Skin epidermis (tissue), 12 donors: ENCODE measurements at regions not wholly inside any gene's neighbourhood (a gene's known extent, or its start where the extent isn't known, plus 50 kb on each side); places are given as distances from the start of the nearest gene placed in this dataset.
"Not testable (repeated sequence)": the region's sequence is repeated elsewhere in the genome, so short reads cannot be mapped to it uniquely, and the experiment has no call there.

ENCODE experiments used
- H3K27ac ChIP-seq, 21 experiments: fragments of 200-600 bp; sonication (generic) in 11 of 21; one replicate each; pipeline ENCODE4 v1.5.0; 2020; ENCODE audit warnings: mild to moderate bottlenecking in 3 of 21, inconsistent platforms in 2 of 21, moderate library complexity in 2 of 21
- H3K4me3 ChIP-seq, 7 experiments: fragments of 200-600 bp; sonication (generic) in 2 of 7; one replicate each; pipeline ENCODE4 v1.5.0; 2020; ENCODE audit warnings: inconsistent platforms in 2 of 7, mild to moderate bottlenecking in 2 of 7, moderate library complexity in 1 of 7

DNA sequence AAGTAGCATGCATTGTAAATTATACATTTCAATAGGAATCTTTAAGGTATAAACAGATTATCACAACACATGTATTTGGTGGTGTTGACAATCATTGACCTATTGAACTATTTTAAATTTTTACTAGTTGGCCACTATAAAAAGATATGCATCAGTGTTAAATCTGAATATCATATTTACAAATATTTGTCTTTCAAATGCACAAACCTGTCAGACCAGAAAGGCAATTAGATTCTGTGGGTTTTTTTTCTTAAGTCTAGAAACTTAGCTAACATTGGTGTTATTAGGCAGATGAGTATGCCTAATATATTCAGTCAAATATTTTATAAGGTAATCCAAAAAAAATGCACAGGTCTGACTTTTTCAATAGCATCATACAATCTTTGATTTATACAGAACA, 241.4 kb upstream of the DGKB start:
- H3K4me3 ChIP-seq = no peak overlapping the region
- no peak overlapping the region for H3K27ac ChIP-seq

DNA sequence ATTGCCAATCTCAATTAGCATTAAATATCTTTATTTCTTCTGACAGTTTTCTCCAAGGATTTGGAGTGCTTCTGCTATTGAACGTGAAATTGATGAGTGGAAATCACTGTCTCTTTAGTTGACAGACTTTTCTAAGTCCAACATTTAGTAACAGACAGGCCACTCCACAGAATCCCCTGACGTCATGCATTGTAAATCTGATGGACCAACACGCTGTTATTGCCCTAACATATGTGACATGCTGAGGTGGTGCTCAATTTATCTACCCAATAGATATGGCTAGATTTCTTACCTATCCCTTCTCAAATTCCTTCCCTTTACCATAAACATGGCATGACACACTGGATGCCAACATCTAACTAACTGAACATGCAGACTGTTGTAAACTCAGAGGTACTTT, 240.6 kb upstream of the DGKB start:
- Histone ChIP-seq H3K4me3 (no peak overlapping the region), H3K27ac (no peak overlapping the region)

- H3K4me3 ChIP-seq = no peak overlapping the region
Measured at GRCh38 chr7:15140431-15140830, 237.9 kb upstream of the DGKB start.

GRCh38 chr7:15131661-15132060, 229.1 kb upstream of the DGKB start:
- H3K27ac ChIP-seq = no peak overlapping the region

More at GRCh38 chr7:15140431-15140830, 237.9 kb upstream of the DGKB start:
- no peak overlapping the region for H3K27ac ChIP-seq

GRCh38 chr7:15130666-15131541, 228.4 kb upstream of the DGKB start:
- H3K27ac ChIP-seq = no peak overlapping the region
- H3K4me3 ChIP-seq = no peak overlapping the region

More at GRCh38 chr7:15131661-15132060, 229.1 kb upstream of the DGKB start:
- no peak overlapping the region for H3K4me3 ChIP-seq

DNA sequence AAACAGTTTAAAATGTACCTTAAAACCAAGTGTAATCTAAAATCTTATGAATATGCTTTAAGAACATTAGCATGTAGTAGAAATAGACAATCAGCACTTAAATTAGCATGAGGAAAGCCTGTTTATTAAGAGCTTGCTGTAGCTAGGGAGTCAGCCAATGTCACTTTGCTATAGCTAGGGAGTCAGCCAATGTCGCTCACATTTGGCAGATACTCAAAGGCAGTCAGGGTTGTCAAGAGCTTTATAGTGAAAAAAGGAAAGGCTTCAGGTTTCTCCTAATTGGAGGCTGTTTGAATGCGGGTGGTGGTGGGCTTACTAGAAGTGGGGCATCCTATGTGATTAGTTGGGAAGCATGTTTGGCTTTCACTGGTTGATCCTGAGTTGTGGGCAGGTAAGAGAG, 226.2 kb upstream of the DGKB start:
- Histone ChIP-seq H3K4me3 (no peak overlapping the region), H3K27ac (no peak overlapping the region)

DNA sequence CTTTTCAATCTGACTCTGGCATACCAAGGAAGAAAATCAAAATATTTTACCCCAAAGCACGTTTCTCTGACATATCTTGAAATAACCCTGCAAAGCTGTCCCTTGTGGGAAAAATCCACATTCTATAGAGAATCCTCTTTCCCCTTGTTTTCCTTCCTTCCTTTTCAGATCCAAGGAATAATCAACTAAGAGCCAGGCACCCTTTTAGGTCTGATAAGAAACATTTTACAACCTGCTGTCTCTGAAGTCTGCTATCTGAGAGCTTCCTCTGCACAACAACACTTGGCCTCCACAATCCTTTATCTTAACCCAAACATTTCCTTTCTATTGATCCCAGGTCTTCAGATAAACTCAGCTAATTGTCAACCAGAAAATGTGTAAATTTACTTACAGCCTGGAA, 224.1 kb upstream of the DGKB start:
- not testable (repeated sequence) for H3K4me3 ChIP-seq, H3K27ac ChIP-seq

- Histone ChIP-seq H3K27ac (no peak overlapping the region), H3K4me3 (no peak overlapping the region)
Measured at GRCh38 chr7:15123901-15124300, 221.3 kb upstream of the DGKB start.

DNA sequence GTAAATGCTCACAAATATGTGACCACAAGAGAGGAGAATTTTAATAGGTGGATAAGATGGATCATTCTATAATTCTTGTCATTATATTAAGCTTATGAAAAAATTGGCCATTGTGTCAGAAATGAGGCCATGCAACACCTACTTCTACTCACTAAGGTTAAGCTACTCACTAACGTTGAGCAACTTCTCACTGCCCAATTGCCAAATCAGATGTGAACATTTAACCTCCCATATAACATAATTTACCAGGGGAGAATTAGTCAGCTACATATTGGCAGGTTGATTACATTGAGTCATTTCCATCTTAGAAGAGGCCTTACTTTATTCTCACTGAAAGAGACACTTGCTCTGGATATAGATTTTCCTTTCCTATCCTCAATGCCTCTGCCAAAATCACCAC, 211.2 kb upstream of the DGKB start:
- no peak overlapping the region for H3K27ac ChIP-seq

GRCh38 chr7:15105711-15106110, 203.2 kb upstream of the DGKB start:
- Histone ChIP-seq H3K4me3 (no peak overlapping the region), H3K27ac (no peak overlapping the region)

More for the DNA sequence above, 211.2 kb upstream of the DGKB start:
- no peak overlapping the region for H3K4me3 ChIP-seq

GRCh38 chr7:15104411-15105092, 202.0 kb upstream of the DGKB start:
- Histone ChIP-seq H3K27ac (no peak overlapping the region), H3K4me3 (no peak overlapping the region)

DNA sequence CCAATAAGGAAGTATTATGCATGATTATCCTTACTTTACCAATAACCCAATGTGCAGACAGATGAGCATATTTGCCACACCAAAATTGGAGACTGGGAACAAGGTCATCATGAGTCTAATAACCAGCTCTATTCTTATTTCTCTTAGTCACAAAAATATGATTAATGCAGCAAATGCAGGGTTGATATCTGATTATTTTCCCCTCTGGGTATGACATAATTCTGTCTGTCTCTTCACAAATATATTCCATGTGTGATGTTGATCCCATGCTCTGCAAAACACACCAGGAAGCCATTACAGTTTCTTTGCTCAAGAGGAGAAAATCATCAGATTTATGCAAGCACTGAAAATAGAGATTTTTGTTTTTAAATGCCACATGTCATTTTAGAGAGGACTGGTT, 196.5 kb upstream of the DGKB start:
- Histone ChIP-seq H3K4me3 (no peak overlapping the region), H3K27ac (no peak overlapping the region)

- H3K4me3 ChIP-seq = no peak overlapping the region
- H3K27ac ChIP-seq = no peak overlapping the region
Measured at GRCh38 chr7:15096853-15097252, 194.3 kb upstream of the DGKB start.

GRCh38 chr7:15094989-15095388, 192.4 kb upstream of the DGKB start:
- no peak overlapping the region for H3K27ac ChIP-seq
- no peak overlapping the region for H3K4me3 ChIP-seq

- no peak overlapping the region for H3K27ac ChIP-seq
- no peak overlapping the region for H3K4me3 ChIP-seq
Measured at GRCh38 chr7:15087771-15088170, 185.2 kb upstream of the DGKB start.

- Histone ChIP-seq H3K4me3 (no peak overlapping the region), H3K27ac (no peak overlapping the region)
Measured at GRCh38 chr7:15086862-15087261, 184.3 kb upstream of the DGKB start.

- Histone ChIP-seq H3K4me3 (no peak overlapping the region), H3K27ac (no peak overlapping the region)
Measured at GRCh38 chr7:15086131-15086611, 183.6 kb upstream of the DGKB start.

DNA sequence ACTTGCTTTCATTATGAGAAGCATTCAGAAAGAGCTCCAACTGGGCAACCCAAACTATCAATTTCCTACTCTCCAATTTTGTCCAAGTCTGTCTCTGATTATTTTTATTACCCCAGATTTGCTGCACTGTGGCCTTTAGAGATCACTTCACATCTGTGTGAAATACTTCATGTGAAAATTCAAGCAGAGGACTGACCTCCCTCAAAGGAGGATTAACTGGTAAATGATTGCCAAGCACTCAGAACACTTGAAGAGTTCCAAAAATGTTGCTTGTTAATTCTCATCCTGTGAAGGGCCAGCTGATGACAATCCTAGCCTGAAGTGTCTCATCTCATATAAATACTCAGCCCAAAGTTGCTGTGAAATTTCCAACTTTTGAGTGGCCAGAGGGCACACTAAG, 182.8 kb upstream of the DGKB start:
- H3K4me3 ChIP-seq = no peak overlapping the region
- no peak overlapping the region for H3K27ac ChIP-seq

GRCh38 chr7:15084368-15084767, 181.8 kb upstream of the DGKB start:
- H3K27ac ChIP-seq = no peak overlapping the region
- no peak overlapping the region for H3K4me3 ChIP-seq

- Histone ChIP-seq H3K4me3 (no peak overlapping the region), H3K27ac (no peak overlapping the region)
Measured at GRCh38 chr7:15081891-15082290, 179.3 kb upstream of the DGKB start.

GRCh38 chr7:15073301-15073700, 170.8 kb upstream of the DGKB start:
- no peak overlapping the region for H3K4me3 ChIP-seq
- H3K27ac ChIP-seq = no peak overlapping the region
